ENCODE measurements at regions not wholly inside any gene's neighbourhood (a gene's known extent, or its start where the extent isn't known, plus 50 kb on each side); places are given as distances from the start of the nearest gene placed in this dataset.

DNA sequence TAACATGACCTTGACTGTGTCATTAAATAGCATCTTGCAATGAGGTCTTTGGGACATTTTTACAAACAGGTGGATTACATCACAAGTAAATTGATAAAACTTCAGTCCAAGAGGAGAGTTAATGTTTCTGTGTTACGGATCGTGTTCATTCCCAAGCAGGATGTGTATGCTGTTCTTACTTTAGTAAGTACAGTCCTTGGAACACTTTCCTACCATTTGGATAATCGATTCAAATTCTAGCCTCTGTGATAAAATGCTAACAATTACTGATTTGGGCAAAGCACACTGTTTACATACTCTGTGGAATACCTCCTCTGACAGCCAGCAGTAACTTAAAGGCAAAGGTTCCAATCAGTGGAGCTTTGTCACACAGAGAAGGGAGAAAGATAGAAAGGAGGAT is 351.7 kb downstream of the FAT3 start:
- TF ChIP-seq, protein P1, sequence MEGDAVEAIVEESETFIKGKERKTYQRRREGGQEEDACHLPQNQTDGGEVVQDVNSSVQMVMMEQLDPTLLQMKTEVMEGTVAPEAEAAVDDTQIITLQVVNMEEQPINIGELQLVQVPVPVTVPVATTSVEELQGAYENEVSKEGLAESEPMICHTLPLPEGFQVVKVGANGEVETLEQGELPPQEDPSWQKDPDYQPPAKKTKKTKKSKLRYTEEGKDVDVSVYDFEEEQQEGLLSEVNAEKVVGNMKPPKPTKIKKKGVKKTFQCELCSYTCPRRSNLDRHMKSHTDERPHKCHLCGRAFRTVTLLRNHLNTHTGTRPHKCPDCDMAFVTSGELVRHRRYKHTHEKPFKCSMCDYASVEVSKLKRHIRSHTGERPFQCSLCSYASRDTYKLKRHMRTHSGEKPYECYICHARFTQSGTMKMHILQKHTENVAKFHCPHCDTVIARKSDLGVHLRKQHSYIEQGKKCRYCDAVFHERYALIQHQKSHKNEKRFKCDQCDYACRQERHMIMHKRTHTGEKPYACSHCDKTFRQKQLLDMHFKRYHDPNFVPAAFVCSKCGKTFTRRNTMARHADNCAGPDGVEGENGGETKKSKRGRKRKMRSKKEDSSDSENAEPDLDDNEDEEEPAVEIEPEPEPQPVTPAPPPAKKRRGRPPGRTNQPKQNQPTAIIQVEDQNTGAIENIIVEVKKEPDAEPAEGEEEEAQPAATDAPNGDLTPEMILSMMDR (conservative IDR thresholded peaks at IDR 0.05; ENCODE audit: low read depth, low read length), result no peak
- no peak for TF ChIP-seq EZH2 (IDR thresholded peaks at IDR 0.05; ENCODE audit: low read length, unreplicated experiment)
